HG02938 (cell line): ENCODE measurements at regions not wholly inside any gene's neighbourhood (a gene's known extent, or its start where the extent isn't known, plus 50 kb on each side); places are given as distances from the start of the nearest gene placed in this dataset.
A peak's percentile ranks its signal among the peaks of the same experiment; 100 is the strongest.
"Not testable (repeated sequence)": the region's sequence is repeated elsewhere in the genome, so short reads cannot be mapped to it uniquely, and the experiment has no call there.

Source experiments
- ATAC-seq: cut with Tn5 transposase; IDR thresholded peaks from one replicate; pipeline ENCODE4 v1.9.1; 2021; ENCODE audit warnings: mild to moderate bottlenecking, moderate library complexity; ENCODE audit not compliant: unreplicated experiment

DNA sequence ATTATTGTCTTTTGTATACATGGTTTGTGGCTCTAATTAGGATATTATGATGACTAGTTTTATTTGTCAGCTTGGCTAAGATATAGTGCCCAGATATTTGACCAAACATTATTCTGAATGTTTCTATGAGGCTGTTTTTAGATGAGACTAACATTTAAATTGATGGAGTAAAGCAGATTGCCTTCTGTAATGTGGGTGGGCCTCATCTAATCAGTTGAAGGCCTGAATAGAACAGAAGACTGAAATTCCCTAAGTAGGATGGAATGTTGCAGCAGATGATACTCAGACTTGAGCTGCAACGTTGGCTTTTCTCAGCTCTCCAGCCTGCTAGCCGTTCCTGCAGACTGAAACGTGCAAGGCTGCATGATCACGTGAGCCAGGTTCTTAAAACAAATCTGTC, 546.5 kb downstream of the EDEM1 start:
- no peak for ATAC-seq

DNA sequence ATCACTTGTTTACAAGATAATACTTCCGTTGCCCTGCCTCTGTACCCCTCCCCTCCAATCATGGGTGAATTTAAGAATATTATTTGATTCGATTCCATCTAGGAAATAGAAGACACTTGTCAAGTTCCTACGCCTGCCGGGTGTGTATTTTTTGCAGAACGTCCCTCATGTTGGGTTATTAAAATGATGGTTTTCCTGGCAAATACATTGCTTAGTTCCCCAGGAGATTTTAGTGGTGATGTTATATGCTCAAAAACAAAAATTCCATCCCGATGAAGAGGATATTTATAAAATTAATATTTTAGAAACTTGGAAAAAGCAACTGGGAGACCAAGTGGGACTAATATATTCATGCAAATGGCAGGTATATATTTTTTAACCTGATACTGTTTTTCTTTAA, 548.4 kb downstream of the EDEM1 start:
- ATAC-seq, result no peak

DNA sequence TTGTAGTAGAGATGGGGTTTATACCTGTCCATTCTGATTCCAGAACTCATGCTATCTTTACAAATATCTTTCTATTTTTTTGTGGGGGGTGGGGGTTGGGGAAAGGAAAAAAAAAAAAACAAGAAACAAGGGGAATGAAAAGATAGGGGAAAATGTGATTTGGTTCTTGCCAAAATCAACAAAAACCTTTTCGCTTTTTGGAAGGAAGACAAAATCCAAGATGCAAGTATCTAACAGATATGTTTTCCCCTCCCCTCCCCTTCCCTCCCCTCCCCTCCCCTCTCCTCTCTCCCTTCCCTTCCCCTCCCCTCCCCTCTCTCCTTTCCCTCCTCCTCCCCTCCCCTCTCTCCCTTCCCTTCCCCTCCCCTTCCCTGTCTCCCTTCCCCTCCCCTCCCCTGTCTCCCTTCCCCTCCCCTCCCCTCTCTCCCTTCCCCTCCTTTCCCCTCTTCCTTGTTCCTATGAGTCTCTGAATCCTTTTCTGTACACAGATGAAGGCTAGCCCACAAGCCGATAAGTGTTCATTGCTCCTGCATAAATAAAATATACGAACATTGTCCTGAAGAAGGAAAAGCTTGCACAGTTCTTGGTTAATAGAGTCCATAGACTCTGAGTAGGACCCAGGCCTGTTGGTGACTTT, 551.9 kb downstream of the EDEM1 start:
- no peak for ATAC-seq

DNA sequence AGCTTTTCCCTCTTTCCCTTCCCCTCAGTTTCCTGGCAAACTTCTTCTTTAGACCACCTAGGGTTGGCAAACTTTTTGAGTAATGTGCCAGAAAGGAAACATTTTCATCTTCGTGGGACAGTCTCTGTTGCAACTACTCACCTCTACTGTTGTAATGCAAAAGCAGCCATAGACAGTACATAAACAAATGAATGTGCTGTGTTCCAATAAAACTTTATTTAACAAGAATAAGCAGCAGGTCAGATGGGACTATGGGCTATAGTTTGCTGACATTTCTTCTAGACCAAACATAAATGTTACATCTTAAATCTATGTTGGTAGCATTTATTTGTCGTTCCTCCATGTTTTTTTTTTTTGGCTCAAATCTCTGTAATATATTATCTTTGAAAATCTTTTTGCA, 552.4 kb downstream of the EDEM1 start:
- ATAC-seq, result no peak

DNA sequence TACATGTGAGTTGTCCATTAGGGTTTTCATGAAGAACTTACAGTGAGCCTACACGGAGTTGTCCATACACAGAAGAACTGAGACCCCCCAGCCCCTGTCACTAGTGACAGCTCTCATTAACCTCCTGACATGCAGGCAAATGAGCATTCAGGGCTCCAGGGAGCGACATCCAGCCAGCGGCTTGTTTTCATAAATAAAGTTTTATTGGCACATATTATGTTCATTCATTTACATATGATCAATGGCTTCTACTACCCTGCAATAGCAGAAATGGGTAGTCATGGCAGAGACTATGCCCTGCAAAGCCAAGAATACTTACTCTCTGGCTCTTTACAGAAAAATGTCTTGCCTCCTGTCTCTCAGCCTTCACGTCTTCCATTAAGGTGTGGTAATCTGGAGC, 553.5 kb downstream of the EDEM1 start:
- ATAC-seq, result no peak

DNA sequence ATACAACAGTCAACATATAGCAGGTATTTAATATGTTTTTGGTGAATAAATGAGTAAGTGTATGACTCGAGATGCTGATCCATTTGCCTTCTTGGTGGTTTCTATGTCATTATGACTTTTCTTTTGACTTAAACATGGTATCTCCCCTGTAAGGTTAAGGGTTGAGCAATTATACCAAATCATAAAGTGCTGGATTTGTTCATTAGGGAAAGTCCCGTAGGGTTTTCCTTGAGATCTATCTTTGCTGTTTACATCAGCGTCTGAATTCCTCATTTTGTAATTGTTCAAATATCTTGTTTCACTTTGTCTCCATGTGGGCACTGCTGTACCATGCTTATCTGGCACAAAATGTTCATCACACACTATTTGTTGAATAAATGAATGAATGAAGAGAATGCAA, 562.6 kb downstream of the EDEM1 start:
- no peak for ATAC-seq

DNA sequence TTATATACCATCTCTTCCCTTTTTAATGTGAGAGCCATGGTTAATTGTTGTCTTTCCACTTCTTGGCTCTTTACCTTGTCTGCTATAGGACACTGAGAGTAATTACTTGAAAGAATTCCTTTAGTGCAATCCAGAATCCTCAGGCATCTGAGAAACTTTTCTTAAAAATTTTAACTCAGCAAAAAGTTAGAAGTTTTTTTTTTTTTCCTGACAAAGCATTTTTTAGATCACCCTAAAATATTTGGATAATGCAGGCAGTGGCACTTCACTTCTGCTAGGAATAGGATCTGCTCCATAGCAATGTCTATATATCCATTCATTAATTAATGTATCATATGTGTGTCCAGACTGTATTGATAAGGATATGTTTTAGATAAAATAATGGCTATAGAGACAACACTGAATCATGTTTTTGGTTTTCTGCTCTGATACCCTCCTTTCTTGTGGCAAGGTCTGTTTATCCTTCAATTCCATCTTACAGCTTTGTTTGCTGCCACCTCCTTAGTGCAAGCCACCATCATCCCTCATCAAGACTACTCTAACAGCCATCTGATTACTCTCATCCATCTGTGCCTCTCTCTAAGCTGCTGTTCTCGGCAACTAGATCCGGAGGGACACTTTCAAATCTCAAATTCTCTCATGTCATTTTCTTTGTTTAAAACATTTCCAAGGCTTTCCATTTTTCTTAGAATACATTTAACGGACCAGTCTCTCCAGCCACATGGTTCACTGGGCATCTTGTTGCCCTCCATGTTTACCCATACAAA, 563.5 kb downstream of the EDEM1 start:
- ATAC-seq, result no peak

DNA sequence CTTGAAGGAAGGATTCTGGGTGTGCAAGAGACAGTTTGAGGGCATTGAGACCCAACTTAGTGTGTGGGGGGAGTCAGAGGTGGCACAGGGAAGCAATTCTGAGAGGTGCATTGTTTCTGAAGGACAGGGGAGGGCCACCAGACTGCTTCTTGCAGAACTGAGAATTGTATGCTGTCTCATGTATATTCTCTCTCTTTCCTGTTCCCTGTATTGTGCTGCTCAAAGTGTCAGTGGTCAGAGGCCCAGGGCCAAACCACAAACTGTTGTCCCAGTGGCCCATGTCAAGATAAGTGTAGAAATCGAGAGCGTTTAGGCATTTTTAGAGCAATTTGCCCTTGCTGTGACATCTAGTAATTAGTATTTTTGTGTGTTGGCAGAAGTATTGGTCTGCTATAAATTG, 567.1 kb downstream of the EDEM1 start:
- peak; percentile 66 for ATAC-seq

DNA sequence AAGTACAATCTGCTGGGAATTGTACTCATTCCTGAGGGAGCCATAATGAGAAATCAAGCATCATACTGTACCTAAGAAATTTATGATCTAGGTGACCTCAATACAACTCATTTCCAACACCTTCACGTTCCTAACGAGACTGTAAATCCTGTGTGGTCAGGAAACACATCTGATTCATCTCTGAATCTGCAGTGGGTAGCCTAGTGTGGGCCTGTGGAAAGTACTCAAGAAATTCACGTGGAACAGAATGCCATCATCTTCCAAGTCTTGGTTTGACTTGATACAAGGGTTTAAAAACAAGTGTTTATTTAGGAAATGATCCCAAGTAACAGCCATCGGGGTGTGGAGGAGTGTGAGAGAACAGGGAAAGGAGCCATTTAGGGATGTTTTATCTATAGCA, 568.9 kb downstream of the EDEM1 start:
- ATAC-seq, result no peak

DNA sequence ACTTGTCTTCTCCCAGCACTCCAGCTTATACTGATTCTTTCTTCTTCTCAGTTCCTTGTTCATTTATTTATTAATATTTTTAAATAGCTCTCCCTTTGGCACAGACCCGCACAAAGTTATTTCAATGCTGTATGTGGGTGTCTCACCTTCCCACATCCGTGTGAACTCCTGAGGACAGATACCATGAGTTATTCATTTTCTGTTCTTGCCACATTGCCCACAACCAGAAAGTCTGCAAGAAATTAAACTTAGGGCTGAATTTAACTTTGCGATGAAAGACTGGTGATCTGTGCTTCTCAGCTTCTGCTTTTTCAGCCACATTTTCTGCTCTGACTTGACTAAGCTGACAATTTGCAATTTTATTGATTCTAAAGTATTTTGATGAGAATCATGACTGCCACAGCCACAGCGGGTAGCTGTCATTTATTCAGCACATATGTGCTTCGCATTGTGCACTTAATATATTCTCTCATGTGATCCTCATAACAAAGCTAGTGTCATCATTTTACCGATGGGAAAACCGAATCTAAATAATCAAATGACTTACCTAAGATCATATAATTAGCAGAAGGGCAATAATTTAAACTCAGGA, 569.8 kb downstream of the EDEM1 start:
- no peak for ATAC-seq

DNA sequence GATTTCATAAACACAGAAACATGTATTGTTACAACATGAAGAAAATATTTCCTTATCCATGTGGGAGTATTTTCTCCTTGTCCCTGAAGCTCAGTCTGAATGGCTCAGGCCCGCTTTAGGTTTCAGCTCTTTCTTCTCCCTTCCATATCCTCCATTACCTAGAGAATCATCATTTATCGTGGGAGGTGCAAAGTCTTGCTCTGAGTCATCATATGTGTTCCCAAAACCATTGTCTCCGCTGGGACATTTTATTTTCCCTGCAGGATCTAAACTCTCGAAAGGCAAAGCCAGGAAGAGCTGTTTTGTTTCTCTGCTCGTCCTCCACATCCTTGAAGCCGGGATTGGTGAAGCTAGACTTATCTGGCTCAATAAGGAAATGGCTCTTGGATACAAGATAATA, 571.2 kb downstream of the EDEM1 start:
- no peak for ATAC-seq

DNA sequence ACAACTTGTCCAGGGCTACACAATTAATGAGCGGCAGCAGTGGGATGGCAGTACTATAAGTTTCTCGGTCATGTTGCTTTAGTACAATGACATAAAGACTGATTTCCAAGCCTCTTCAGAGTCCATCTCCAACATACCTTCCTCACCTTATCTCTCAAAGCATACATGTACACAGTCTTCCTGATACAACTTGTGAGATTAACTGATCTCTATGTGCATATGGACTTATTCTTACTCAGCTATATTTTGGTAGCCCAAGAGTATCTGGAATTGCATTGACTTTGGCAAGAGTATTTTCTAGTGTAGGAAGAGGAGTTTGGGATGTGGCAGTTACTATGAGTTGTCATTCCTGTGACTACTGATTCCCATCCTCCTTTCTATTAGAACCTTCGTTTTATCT, 575.0 kb downstream of the EDEM1 start:
- ATAC-seq, result no peak

DNA sequence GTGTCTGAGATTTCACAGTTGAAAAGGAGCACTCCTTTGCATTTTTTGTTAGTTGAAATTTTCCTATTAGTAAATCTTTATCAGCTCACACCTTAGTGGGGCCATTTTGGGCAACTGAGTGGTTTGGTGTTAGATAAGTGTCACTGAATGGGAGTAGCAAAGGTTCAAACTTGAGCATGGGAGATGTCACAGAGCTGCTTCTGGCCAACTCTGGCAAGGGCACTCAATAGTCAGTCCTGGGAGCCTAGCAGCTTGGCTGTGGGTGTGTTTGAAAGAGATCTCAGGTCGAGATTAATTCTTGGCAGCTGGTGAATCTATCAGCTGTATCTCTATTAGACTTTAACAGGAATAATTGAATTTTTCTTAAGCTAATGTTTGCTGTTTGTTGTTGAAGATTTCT, 579.3 kb downstream of the EDEM1 start:
- ATAC-seq, result no peak

DNA sequence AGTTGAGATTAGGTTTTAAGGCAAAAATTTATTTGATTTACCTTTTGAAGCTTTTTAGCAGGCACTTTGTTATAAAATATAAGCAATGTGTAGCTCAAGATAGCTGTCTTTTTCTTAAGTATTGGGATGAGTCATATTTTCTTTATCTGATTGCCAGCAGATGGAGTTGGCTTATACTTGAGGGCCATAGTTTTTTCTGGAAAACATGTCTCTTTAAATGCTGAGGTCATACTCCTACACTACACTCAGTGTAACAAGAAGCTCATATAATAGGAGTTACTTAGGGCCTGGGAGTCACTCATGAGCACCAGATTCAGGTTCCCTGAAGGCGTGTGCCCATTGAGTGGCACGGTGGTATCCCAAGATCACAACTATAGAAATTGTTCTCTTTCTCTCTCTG, 579.8 kb downstream of the EDEM1 start:
- no peak for ATAC-seq

DNA sequence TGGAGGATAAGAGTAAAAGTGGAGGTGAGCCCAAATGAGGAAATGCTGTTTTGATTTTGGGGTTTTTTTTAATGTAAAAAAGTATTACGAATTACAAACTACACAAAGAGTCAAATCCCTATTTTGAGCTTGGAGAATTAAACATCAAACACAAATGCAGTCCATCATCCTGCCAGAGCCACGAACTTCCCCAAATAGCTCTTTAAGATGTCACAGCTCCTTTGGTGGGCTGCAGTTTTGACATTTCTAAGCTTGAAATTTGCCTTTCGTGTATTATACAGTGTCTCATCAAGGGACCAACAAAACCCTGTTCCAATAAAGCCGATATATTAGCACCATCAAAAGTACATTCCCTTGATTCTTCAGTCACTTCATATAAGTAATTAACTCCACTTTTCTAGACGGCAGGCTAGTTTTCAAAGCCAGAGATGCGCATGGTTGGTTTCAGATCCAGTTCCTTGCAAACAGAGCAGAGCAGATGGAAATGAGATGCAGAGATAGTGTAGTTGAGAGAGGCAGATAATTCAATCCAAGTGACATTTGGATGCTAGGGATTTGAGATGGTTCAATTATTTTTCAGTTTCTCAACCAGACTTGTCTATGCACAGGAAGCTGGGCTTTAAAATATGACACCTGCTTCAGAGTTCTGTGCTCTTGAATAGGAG, 580.9 kb downstream of the EDEM1 start:
- no peak for ATAC-seq

DNA sequence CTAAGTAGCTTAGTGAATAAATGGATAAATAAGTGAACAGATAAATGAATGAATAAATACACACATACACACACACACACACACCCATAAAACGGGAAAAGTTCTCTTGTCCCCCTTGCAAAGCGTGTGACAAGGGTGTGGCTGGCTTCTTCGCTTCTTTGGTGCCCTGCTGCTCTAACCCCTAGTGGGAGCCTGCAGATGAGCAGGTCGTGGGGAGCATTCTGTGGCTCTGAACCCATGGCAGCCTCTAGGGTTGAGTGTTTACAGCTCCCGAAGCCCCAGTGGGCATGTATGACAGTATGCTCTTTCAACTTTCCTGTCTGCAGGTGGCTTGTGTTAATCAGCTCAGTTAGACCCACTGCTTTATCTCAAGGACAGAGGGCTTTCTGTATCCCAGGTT, 582.3 kb downstream of the EDEM1 start:
- no peak for ATAC-seq

DNA sequence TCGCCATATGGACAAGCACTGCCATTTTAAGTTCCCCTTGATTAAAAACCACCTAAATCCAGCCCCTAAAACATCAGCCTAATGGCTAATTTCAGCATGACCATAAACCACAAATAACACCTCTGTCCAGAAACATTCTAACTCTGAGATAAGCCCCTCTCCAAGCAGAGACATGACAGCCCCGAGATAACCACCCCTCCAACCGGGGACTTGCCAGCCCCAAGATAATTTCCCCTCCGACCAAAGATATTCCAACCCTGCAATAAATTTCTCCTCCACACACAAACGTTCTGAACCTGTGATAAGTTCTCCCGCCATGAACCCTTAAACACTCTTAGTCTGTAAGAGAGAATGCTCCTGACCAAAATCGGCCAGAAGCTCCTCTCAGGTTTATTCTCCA, 586.8 kb downstream of the EDEM1 start:
- no peak for ATAC-seq

DNA sequence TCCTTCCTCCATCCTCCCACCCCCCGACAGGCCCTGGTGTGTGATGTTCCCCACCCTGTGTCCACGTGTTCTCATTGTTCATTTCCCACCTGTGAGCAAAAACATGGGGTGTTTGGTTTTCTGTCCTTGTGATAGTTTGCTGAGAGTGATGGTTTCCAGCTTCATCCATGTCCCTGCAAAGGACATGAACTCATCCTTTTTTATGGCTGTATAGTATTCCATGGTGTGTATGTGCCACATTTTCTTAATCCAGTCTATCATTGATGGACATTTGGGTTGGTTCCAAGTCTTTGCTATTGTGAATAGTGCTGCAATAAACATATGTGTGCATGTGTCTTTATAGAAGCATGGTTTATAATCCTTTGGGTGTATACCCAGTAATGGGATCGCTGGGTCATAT, 587.6 kb downstream of the EDEM1 start:
- not testable (repeated sequence) for ATAC-seq

DNA sequence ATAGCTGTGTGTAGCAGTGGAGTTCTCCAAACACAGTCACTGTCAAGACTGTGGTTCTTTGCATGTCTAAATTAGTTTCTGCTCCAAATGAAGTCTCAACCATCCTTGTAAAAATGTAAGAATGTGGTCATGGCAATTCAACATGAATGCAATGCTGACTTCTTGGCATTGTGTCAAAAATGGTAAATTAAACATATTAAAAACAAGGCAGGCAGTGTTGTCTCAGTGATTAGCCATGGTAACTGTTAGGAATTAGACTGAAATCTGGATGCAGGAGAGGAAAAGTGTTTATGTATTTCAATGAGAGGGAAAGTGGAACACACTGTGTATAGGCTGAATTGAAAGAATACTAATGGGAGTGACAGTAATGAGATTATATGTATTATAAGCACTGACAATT, 597.2 kb downstream of the EDEM1 start:
- no peak for ATAC-seq

DNA sequence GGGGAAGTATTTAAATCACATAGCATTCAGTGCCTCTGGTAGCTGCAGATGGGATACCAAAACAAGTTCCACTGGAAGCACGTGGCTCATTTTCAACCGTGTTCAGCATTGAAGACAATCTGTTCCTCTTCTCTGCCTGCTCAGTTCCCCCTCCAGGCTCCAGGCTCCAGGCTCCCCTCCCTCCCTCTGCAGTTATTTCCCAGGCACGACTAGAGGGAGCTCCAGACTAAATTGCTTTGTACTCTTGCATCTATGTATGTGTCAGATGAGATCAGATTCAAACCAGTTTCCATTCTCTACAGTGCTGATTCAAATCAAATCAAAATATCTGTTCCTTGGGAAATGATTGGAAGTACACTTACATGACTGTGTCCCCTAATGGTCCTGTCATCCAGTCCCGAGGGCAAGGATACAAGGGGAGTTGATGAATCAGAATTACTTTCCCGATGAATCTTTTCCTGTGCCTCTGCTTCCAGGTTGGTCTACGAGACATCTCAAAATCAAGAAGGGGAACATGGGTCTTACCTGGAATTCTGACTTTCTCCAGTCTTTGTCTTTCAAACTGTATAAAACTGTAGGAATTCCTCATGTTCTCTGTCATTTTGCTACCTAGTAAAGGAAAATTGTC, 600.5 kb downstream of the EDEM1 start:
- ATAC-seq, result no peak

DNA sequence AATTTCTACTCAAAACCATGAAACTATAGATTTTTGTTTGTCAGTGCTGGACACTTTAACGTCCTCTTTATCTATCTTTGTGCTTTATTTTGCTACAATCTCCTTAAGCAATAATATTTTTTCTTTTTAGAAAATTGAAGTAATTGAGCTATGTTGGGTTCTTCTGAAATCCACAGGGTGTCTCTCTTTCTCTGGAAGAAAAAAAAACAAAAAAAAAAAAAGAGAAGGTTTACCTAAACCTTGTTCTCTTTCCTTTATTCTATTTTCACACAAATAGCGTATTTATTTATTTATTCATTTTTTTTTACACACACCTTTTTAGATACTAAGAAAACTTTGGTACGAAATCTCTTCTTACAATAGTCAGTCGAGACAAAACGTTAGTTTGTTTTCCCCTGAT, 601.0 kb downstream of the EDEM1 start:
- ATAC-seq, result no peak
